ENCODE measurements at regions not wholly inside any gene's neighbourhood (a gene's known extent, or its start where the extent isn't known, plus 50 kb on each side); places are given as distances from the start of the nearest gene placed in this dataset.

GRCh38 chr13:72504131-72504841, 223.1 kb downstream of the MZT1 start:
- Mint-ChIP-seq H3K4me3 (ENCODE audit: unreplicated experiment) (no peak overlapping the region), H3K9me3 (ENCODE audit: unreplicated experiment) (no peaks in the 10 kb centered on the region)

GRCh38 chr13:72500851-72501250, 226.6 kb downstream of the MZT1 start:
- Mint-ChIP-seq H3K4me1 (ENCODE audit: unreplicated experiment) (peaks cover 24% of the 10 kb centered on the region), H3K27me3 (ENCODE audit: unreplicated experiment) (no peaks in the 10 kb centered on the region), H3K4me3 (ENCODE audit: unreplicated experiment) (no peak overlapping the region), H3K36me3 (ENCODE audit: unreplicated experiment) (no peaks in the 10 kb centered on the region), H3K27ac (ENCODE audit: unreplicated experiment) (no peak overlapping the region), H3K9me3 (ENCODE audit: unreplicated experiment) (no peaks in the 10 kb centered on the region)
- TF ChIP-seq CTCF (IDR thresholded peaks at IDR 0.05): no peak
- DNase-seq (ENCODE audit: extremely low spot score, unreplicated experiment): no peak

More at GRCh38 chr13:72504131-72504841, 223.1 kb downstream of the MZT1 start:
- Mint-ChIP-seq H3K27me3 (ENCODE audit: unreplicated experiment) (no peaks in the 10 kb centered on the region), H3K36me3 (ENCODE audit: unreplicated experiment) (no peaks in the 10 kb centered on the region), H3K4me1 (ENCODE audit: unreplicated experiment) (peaks cover 30% of the 10 kb centered on the region), H3K27ac (ENCODE audit: unreplicated experiment) (peak overlapping the region; percentile 50)
- no peak for DNase-seq (ENCODE audit: extremely low spot score, unreplicated experiment)
- TF ChIP-seq CTCF (IDR thresholded peaks at IDR 0.05): no peak

- DNase-seq (ENCODE audit: extremely low spot score, unreplicated experiment): no peak
- no peaks in the 10 kb centered on the region for H3K36me3 Mint-ChIP-seq (ENCODE audit: unreplicated experiment)
- peaks cover 5% of the 10 kb centered on the region for H3K27me3 Mint-ChIP-seq (ENCODE audit: unreplicated experiment)
- no peak overlapping the region for H3K4me3 Mint-ChIP-seq (ENCODE audit: unreplicated experiment)
- no peak for TF ChIP-seq CTCF (IDR thresholded peaks at IDR 0.05)
- peaks cover 2% of the 10 kb centered on the region for H3K4me1 Mint-ChIP-seq (ENCODE audit: unreplicated experiment)
- H3K27ac Mint-ChIP-seq (ENCODE audit: unreplicated experiment): no peak overlapping the region
- H3K9me3 Mint-ChIP-seq (ENCODE audit: unreplicated experiment): no peaks in the 10 kb centered on the region
Observed at GRCh38 chr13:72495681-72496080, 231.7 kb downstream of the MZT1 start.

DNA sequence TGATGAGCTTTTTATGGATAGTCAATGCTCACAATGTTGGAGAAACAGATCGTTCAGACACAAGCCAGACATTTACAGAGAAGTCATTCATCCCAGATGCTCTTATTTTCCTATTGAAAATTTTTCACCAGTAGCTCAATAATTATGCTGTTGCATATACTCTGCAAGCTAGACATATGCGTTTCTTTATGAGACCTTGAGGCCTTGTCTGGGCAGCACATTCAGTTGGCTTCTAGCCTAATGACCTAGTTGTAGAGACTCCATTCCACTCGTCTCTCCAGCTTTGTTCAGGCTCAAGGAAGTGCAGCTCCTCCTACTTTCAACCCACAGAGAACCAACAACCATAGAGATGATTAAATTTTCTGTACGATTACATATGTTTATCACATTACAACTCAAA, 237.7 kb downstream of the MZT1 start:
- no peak overlapping the region for H3K27ac Mint-ChIP-seq (ENCODE audit: unreplicated experiment)
- DNase-seq (ENCODE audit: extremely low spot score, unreplicated experiment): no peak
- no peaks in the 10 kb centered on the region for H3K36me3 Mint-ChIP-seq (ENCODE audit: unreplicated experiment)
- H3K4me3 Mint-ChIP-seq (ENCODE audit: unreplicated experiment): no peak overlapping the region
- no peaks in the 10 kb centered on the region for H3K4me1 Mint-ChIP-seq (ENCODE audit: unreplicated experiment)
- peaks cover 11% of the 10 kb centered on the region for H3K27me3 Mint-ChIP-seq (ENCODE audit: unreplicated experiment)
- TF ChIP-seq CTCF (IDR thresholded peaks at IDR 0.05): no peak
- no peaks in the 10 kb centered on the region for H3K9me3 Mint-ChIP-seq (ENCODE audit: unreplicated experiment)

- Mint-ChIP-seq H3K4me3 (ENCODE audit: unreplicated experiment) (no peak overlapping the region), H3K27me3 (ENCODE audit: unreplicated experiment) (peaks cover 11% of the 10 kb centered on the region)
Observed at GRCh38 chr13:72473321-72473720, 254.1 kb downstream of the MZT1 start.

More at GRCh38 chr13:72473321-72473720, 254.1 kb downstream of the MZT1 start:
- no peak for DNase-seq (ENCODE audit: extremely low spot score, unreplicated experiment)
- H3K9me3 Mint-ChIP-seq (ENCODE audit: unreplicated experiment): no peaks in the 10 kb centered on the region
- H3K36me3 Mint-ChIP-seq (ENCODE audit: unreplicated experiment): no peaks in the 10 kb centered on the region
- TF ChIP-seq CTCF (IDR thresholded peaks at IDR 0.05): no peak
- no peak overlapping the region for H3K27ac Mint-ChIP-seq (ENCODE audit: unreplicated experiment)
- no peaks in the 10 kb centered on the region for H3K4me1 Mint-ChIP-seq (ENCODE audit: unreplicated experiment)

Measured in osteocyte (in vitro differentiated cells).